Stimulated activated CD8-positive, alpha-beta memory T cell treated with anti-CD3 and anti-CD28 coated beads, Interleukin-7, amount 100 ng/mL, for 4 hours (primary cell): ENCODE measurements at regions not wholly inside any gene's neighbourhood (a gene's known extent, or its start where the extent isn't known, plus 50 kb on each side); places are given as distances from the start of the nearest gene placed in this dataset.
"Not testable (repeated sequence)": the region's sequence is repeated elsewhere in the genome, so short reads cannot be mapped to it uniquely, and the experiment has no call there.

Experiments used
- DNase-seq, 2 donors: peaks; one replicate each; pipeline ENCODE4 v3.0.0-alpha.2; 2020; ENCODE audit warnings: low read depth in 2 of 2

GRCh38 chr3:112765531-112765930 is 81.1 kb downstream of the CD200R1L start:
- DNase-seq: no peak

GRCh38 chr3:112763258-112763657 is 83.4 kb downstream of the CD200R1L start:
- no peak for DNase-seq

GRCh38 chr3:112761062-112761638 is 85.5 kb downstream of the CD200R1L start:
- no peak for DNase-seq

GRCh38 chr3:112759681-112760080 is 87.0 kb downstream of the CD200R1L start:
- DNase-seq: no peak

- DNase-seq: no peak
These were observed 87.5 kb downstream of the CD200R1L start for GRCh38 chr3:112759210-112759609.

GRCh38 chr3:112757197-112757596 is 89.5 kb downstream of the CD200R1L start:
- DNase-seq: no peak

- DNase-seq: no peak
These were observed 90.6 kb downstream of the CD200R1L start for GRCh38 chr3:112755845-112756613.

- not testable (repeated sequence) for DNase-seq
These were observed 91.6 kb downstream of the CD200R1L start for GRCh38 chr3:112755046-112755445.

- no peak for DNase-seq
These were observed 94.8 kb downstream of the CD200R1L start for GRCh38 chr3:112751564-112752512.

- no peak for DNase-seq
These were observed 95.6 kb downstream of the CD200R1L start for GRCh38 chr3:112751061-112751460.

- no peak for DNase-seq
These were observed 99.0 kb downstream of the CD200R1L start for GRCh38 chr3:112747624-112748023.

- DNase-seq: no peak
These were observed 99.9 kb downstream of the CD200R1L start for GRCh38 chr3:112746675-112747280.

- DNase-seq: no peak
These were observed 101.0 kb downstream of the CD200R1L start for GRCh38 chr3:112745567-112746248.

- DNase-seq: no peak
These were observed 101.7 kb downstream of the CD200R1L start for GRCh38 chr3:112744825-112745566.

GRCh38 chr3:112744106-112744505 is 102.6 kb downstream of the CD200R1L start:
- no peak for DNase-seq

- no peak for DNase-seq
These were observed 102.0 kb upstream of the CCDC80 start for GRCh38 chr3:112742934-112743333.

GRCh38 chr3:112741983-112742382 is 101.0 kb upstream of the CCDC80 start:
- DNase-seq: no peak

GRCh38 chr3:112740835-112741234 is 99.9 kb upstream of the CCDC80 start:
- DNase-seq: no peak

- no peak for DNase-seq
These were observed 98.5 kb upstream of the CCDC80 start for GRCh38 chr3:112739252-112739965.

GRCh38 chr3:112738366-112738765 is 97.4 kb upstream of the CCDC80 start:
- DNase-seq: no peak
